GM12873 (cell line): ENCODE measurements at regions not wholly inside any gene's neighbourhood (a gene's known extent, or its start where the extent isn't known, plus 50 kb on each side); places are given as distances from the start of the nearest gene placed in this dataset.

ENCODE experiments used
- CTCF ChIP-seq: IDR thresholded peaks from 2 replicates; pipeline ENCODE4 v1.5.1; 2012; ENCODE audit warnings: low read depth, mild to moderate bottlenecking, moderate library complexity, low read length, control low read depth; ENCODE audit not compliant: insufficient read depth; ENCODE audit errors: missing control alignments

DNA sequence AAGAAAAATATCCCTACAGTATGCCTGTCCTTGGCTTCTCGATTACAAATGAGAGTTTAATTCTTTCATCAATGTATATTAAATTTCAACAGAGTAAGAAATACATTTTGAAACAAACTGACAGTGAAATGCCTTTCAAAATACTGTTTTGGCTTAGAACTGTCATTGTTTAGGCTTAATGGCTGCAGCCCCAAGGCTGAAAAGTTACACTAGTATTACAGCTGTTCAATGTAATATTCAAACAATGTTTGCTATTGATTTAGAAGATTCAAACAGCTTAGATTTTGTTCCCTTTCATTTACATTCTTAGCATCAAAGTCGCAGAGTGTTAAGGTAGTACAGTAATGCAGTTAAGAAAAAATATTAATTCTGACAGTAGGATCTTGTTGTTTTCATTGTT is 882.9 kb upstream of the ADGRL2 start:
- TF ChIP-seq CTCF: no peak

DNA sequence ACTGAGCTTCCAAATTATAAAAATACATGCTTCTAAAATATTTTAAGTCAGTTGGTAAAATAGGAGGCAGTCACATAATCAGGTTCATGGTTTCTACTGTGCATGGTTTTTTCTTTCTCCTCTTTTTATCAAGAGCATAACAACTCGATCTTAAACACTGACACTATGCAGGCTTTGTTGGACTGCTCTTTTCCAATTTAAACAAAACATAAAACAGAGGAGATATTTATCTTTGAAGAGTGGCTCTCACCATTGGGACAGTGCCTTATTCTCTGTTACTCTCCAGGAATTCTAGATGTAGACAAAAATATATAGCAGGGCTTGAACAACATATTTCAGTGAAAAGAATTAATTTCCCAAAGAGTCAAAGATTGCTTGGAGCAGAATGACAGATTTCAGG is 883.5 kb upstream of the ADGRL2 start:
- no peak for TF ChIP-seq CTCF

DNA sequence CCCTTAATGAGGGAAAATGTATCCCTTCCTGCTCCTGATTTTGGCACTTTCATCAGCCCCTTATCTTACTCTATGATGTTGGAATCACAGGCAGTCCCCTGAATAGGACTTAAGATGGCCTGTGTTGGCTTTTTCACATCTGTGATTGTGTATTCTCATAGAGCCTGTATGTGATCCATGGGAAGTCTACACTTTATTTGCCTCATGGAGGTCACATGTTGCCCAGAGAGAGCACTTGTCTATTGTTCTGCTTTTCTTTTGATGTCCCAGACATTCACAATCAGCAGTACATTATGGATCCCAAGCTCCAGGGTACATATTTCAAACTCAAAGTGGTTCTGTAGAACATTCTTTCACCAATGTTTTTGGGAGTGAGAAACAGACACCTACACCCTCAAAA is 885.2 kb upstream of the ADGRL2 start:
- TF ChIP-seq CTCF: no peak

DNA sequence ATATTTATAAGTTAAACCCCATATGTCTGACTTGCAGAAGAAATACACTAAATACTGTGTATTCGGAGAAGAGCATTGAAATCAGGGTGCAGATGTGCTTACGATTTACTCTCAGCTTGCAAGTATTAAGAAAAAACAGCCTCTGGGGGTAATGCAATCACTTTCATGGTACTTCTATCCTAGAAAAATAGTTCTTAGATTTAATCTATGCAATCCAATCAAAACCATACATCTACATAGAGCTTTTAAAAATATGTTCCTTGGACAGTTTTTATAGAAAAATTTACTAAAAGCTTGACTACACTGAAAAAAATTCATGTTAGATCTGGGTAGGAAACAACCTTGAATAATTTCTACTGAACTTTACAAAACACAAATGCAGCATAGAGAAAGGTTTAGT is 890.3 kb upstream of the ADGRL2 start:
- no peak for TF ChIP-seq CTCF

GRCh38 chr1:80909172-80909784 is 891.5 kb upstream of the ADGRL2 start:
- no peak for TF ChIP-seq CTCF

DNA sequence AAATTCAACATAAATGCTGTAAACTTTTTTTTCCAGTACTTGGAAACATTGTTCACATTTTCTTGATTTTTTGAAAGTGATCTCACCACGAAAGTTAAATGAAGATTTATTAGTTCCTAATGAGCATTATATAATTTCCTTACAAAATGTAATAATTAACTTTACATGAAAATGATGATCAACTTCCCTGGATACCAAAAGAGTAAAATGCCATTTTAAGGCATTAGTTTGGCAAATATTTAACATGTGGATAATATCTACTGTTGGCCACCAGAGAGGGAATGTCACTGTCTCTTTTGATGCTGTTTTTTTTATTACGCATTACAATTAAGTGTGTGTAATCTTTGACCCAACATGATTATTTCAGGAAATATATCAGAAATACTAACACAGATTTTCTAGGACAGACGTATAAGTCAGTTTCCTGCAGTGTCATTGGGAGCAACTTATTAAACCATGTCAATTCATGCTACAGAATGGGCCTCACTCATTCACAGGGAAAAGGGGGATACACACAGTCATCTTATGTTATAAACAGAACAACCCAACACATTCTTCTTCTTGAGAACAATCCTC is 903.9 kb upstream of the ADGRL2 start:
- TF ChIP-seq CTCF: no peak

GRCh38 chr1:80894921-80895320 is 905.8 kb upstream of the ADGRL2 start:
- no peak for TF ChIP-seq CTCF

- TF ChIP-seq CTCF: no peak
Observed at GRCh38 chr1:80893115-80893514, 907.6 kb upstream of the ADGRL2 start.
